GM12872 (cell line): ENCODE measurements at regions not wholly inside any gene's neighbourhood (a gene's known extent, or its start where the extent isn't known, plus 50 kb on each side); places are given as distances from the start of the nearest gene placed in this dataset.

Source experiments
- CTCF ChIP-seq: IDR thresholded peaks from 3 replicates; pipeline ENCODE4 v1.5.1; 2011; ENCODE audit warnings: low read depth, mild to moderate bottlenecking, low read length, moderate library complexity; ENCODE audit not compliant: insufficient read depth

GRCh38 chr6:48844696-48845095 lies 618.4 kb downstream of the MMUT start:
- no peak for TF ChIP-seq CTCF

- no peak for TF ChIP-seq CTCF
Observed at GRCh38 chr6:48840896-48841295, 622.2 kb downstream of the MMUT start.

- TF ChIP-seq CTCF = no peak
Observed at GRCh38 chr6:48839206-48839605, 623.8 kb downstream of the MMUT start.

- TF ChIP-seq CTCF = no peak
Observed at GRCh38 chr6:48837744-48838143, 625.3 kb downstream of the MMUT start.

GRCh38 chr6:48835421-48835958 lies 627.6 kb downstream of the MMUT start:
- no peak for TF ChIP-seq CTCF

- no peak for TF ChIP-seq CTCF
Observed at GRCh38 chr6:48834706-48835105, 628.3 kb downstream of the MMUT start.

GRCh38 chr6:48833916-48834315 lies 629.1 kb downstream of the MMUT start:
- no peak for TF ChIP-seq CTCF
